Epidermal melanocyte (primary cell): ENCODE measurements at regions not wholly inside any gene's neighbourhood (a gene's known extent, or its start where the extent isn't known, plus 50 kb on each side); places are given as distances from the start of the nearest gene placed in this dataset.

Experiments used
- DNase-seq: peaks from one replicate; pipeline ENCODE4 v3.0.0; 2011; ENCODE audit warnings: low spot score; ENCODE audit not compliant: insufficient read length

DNA sequence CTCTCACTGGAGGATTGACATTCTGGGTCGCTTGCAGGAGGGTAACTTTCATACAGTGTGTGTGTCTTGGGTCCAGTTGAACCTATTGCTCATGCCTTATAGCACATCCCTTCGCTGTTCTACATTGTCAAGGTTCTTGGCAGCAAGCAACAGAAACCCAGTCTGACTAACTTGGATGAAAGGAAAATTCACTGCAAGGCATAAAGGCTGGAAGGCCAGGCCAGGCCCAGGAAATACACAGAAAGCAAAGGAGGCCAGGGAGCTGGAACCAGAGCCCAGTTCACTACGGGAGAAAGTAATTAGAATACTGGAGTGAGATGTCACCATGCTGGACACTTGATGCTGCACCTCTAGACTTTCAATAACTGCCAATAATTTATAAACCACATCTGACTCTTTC, 353.8 kb upstream of the GATB start:
- DNase-seq: no peak

DNA sequence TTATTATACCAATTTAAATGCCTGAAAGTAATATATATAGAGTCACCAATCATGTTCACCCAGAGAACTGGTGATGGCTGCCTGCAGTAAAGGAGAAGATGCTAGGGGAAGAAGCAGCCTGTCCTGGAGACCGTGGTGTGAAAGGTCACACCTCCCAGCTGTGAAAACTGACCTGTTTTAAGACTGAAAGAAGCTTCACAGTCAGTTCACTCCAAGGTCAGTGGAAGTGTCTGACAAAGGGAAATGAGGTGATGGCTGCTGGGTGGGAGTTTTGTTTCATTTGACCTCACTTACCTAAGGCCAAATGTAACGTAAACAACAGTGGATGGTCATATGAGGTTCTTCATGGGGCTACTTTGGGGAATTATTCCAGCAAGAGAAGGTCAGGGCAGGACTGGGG, 352.1 kb upstream of the GATB start:
- DNase-seq: no peak

- DNase-seq: no peak
These were observed 351.4 kb upstream of the GATB start for GRCh38 chr4:152112190-152112589.

DNA sequence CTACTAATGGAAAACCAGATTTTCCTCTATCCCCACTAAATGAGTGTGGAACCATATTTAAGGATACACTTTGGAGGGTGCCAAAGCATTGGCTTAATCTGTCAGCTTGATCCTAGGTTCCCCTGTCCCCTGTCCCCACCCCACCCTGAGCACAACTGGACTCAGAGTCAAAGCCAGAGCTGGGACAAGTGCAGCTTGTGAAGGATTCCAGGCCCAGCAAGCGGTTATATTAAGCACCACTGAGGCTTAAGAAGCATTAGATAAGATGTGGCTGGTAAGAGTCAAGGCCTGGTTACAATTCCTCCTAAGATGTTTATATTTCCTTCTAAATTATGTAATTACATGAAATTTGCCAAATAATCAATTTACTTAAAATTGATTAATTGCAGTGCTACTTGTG, 350.0 kb upstream of the GATB start:
- DNase-seq: no peak

DNA sequence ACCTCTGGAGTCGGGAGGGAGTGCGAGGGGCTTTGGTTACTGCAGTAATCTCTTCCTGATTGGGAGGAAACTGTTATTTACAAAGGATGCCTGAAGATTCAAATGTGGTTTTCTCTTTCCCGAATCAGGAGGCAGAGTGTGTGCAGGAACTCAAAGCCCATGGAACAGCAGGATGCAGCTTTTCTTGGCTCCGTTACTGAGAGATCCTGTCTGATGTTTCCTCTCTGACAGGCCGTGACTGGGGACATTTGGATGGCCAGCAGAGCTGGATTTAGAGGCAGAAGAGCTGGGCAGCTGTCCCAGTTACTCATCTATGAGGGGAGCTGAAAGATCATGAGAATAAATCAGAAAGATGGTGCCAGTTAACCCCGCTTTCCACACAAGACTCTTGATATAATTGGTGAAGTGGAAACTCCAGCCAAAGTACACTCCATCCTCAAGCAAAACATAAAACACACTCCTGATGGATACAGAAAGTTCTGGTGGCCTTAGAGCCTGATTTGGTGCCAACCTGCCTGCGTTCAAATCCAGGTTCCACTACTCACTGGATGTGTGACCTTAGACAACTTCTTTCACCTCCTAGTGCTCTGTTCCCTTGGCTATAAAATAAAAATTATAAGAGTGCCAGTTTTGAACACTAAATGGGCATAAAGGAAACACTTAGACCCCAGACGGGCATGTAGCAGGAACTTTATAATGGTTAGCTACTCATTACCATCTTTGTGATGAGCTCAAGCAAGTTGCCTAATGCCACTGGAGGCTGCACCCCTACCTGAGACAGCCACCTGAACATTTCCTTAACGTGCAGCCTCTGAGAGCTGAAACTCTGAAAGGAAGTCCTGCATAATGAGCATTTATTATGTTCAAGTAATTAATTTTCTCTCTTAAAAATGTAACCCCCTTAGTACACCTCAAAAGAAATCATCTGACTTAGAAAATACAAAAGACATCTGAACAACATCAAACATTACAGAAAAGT, 349.0 kb upstream of the GATB start:
- no peak for DNase-seq

DNA sequence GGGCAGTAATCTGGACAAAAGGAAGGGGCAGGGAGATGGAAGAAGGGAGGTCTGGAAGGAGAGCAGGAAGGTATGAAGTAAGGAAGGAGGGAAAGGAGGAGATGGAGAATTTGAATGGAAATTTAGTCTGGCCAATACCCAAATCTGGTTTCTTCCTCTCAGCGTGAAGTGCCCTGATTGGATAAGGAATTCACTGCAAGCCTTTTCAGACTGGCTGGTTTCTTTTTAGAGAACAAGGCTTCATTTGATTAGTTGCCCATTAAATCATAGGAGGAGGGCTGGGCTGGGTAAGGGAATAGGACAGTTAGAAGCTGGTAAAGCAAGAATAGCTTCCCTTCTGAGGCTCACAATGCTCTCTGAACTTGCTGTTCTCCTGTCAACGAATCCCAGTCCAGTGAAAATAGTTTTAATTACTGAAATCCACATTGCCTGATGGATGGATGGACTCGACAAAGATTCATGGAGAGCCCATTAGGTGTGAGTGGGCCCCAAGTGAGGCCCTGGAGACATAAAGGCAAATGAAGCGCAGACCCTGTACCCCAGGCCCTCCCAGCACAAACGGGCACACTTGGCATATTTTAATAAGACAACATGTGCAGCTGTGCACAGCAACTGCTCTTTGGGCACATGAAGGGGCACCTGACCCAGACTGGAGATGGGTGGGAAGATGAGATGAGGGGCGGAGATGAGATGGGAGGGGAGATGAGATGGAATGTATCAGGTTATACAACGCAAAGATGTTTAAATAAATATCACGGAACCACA, 347.1 kb upstream of the GATB start:
- no peak for DNase-seq

- DNase-seq: no peak
These were observed 346.0 kb upstream of the GATB start for GRCh38 chr4:152106781-152107321.

DNA sequence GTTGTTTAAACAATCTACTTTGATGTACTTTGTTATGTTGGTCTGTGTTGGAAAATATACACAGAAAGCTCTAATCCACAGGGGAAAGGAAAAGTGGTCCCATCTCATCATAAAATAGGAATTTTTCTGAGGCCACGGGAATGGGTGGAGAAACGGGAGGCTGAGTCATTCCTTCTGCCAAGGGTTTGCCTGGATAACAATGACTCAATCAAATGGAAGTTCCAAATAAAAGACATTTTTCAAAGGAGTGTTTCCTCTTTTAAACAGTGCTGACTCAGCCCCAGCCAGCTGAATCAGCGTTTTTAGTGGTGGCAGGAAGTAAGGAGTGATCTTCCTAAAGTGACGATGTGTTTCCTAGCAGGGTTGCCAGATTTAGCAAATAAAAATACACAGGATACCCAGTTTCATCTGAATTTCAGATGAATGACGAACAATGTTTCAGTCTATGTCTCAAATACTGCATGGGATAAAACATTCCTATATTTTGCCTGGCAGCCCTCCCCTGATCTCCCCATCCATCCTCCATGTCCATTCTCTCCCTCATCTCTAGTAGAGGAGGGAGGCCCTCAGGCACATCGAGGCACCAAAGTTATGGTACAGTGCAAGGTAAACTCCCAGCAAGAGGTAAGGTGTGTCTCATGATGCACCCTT, 345.4 kb upstream of the GATB start:
- DNase-seq: peak; percentile 37

DNA sequence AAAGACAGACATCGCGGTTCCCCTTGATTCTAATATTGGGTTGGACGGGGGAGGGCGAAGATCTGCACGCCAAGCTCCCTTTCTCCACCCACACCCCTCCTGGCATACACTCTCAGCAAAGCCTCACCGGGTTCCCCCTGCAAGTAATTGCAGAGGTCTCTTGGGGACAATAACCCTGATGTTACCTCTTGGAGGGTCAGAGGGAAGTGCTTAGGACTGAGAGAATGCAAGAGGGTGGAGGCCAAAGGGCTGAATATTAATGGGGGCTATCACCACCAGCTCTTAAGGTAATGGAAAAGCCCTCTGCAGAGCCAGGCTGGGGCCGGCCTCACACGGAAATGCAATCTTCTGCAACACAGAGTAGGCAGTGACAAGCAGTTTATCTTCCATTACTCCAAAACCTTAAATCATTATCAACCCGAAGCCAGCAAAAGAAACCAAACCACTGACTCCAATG, 344.1 kb upstream of the GATB start:
- DNase-seq: no peak

DNA sequence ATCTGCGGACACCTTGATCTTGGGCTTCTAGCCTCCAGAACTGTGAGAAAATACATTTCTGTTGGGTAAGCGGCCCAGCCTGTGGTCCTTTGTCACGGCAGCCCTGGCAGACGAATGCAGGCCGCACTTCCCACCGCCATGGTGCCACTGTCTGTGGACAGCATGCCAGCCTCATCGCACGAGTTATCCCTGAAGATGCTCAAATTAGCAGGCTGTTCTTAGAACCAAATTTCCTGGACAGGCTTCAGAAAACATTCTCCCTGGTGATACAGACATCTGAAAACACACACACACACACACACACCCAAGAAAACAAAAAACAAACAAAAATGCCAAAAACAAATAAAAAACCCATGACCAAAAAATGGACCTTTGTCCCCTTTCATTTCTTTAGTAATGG, 343.5 kb upstream of the GATB start:
- DNase-seq: no peak

DNA sequence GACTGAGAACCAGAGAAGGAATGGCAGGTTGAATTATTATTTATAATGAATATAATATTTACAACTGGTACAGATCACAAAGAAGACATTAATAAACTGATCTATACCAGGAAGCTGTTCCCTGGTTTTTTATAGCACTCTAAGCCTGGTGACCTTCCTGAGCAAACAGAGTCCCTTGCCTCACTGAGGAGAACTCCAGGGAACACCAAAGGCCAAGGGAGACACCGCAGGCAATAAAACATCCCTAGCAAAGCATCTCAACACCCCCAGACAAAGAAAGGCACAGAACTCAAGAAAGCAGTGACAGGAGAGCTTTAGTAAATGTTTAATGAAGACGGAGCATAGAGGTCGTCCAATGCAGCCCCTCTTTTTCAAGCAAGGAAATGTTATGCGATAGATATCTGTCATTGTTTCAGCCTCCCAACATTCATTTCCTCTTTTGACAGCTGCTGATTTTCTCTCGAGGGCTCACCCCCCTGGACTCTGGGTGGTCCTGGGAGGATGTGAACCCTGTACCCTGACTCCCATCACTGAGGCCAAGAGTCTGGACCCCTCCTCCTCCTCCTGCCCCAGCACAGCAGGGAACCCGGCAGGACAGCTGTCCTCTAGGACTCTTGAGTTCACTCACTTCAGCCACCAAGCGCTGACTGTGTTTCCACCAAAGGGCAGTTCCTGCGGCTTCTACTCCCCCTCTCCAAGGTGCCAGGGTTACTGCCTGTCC, 342.5 kb upstream of the GATB start:
- no peak for DNase-seq

- no peak for DNase-seq
These were observed 341.7 kb upstream of the GATB start for GRCh38 chr4:152102436-152103000.

- no peak for DNase-seq
These were observed 341.0 kb upstream of the GATB start for GRCh38 chr4:152101556-152102435.

- DNase-seq: no peak
These were observed 339.8 kb upstream of the GATB start for GRCh38 chr4:152100379-152101201.

DNA sequence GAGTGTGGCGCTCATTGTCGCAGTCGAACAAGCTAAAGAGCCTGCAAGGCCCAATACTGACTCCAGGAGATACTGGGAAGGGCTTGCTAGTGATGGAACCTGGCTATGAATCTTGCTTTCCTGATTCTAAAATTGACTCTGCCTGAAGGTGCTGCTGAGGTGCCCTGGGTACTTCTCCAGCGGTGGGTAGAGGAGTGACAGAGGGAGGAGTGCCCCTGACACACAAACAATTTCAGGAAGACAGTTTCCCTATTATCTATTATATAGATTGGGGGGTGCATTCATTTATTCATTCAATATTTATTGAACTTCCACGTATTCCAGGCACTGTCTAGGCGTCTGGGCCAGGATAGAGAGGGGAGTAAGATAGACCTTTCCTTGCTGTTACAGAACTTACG, 339.2 kb upstream of the GATB start:
- DNase-seq: no peak

DNA sequence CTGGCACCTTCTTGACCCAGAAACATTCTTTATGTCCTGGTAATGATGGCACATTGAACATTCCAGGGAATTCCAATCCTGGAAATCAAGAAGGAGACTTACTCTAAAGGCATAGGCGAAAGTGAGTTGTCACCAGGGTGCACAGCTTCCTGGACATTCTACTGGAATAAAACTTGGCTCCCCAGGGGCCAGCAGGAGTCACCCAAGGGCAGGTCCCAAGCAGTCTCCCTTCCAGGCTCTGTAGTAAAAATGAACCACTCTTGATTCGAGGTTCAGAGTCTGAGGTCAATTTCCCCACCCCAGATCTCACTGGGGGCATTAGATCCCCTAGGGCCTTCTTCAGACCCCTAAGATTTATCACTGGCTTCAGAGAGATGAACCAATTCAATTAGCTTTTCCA, 338.7 kb upstream of the GATB start:
- DNase-seq: no peak

DNA sequence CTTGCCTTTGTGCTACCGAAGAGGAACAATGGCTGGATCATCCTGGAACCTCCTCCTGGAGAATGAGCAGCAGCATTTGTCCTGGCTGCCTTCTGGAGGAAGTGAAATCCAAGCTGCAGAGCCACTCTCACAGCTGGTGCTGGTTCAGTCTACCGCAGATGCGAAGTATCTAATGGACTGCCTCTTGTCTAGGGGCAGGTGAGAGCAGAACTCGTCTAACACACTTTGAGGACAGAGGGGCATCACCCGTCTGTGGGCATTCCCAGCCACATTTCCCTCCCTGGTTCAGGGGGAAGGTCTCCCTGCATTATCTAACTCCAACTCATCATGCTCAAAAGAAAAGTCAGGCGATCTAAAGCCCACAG, 338.2 kb upstream of the GATB start:
- no peak for DNase-seq

- no peak for DNase-seq
These were observed 337.7 kb upstream of the GATB start for GRCh38 chr4:152098365-152099060.
